Omental fat pad (tissue), 3 donors: ENCODE measurements at regions not wholly inside any gene's neighbourhood (a gene's known extent, or its start where the extent isn't known, plus 50 kb on each side); places are given as distances from the start of the nearest gene placed in this dataset.

Source experiments
- ATAC-seq: fragments of 150-250 bp; one replicate; pipeline ENCODE4 v1.9.1; 2016; ENCODE audit warnings: mild to moderate bottlenecking, moderate library complexity; ENCODE audit not compliant: low FRiP score
- DNase-seq: peaks from one replicate; pipeline ENCODE4 v3.0.0-alpha.2; 2019; ENCODE audit warnings: low spot score
- CTCF ChIP-seq, 3 donors: fragments of 450-650 bp; IDR thresholded peaks; one replicate each; pipeline ENCODE4 v1.5.1; 2016 to 2017; ENCODE audit warnings: antibody characterized with exemption in 3 of 3, mild to moderate bottlenecking in 3 of 3, moderate library complexity in 2 of 3

- TF ChIP-seq CTCF (IDR thresholded peaks at IDR 0.05) = no peak
- DNase-seq = no peak
- no peak for ATAC-seq
These were observed 831.4 kb downstream of the ADGRL2 start for GRCh38 chr1:82632155-82632554.

- DNase-seq (no peak), ATAC-seq (no peak)
- no peak for TF ChIP-seq CTCF (IDR thresholded peaks at IDR 0.05)
These were observed 828.2 kb downstream of the ADGRL2 start for GRCh38 chr1:82628887-82629286.

GRCh38 chr1:82625537-82625936 lies 824.8 kb downstream of the ADGRL2 start:
- no peak for TF ChIP-seq CTCF (IDR thresholded peaks at IDR 0.05)
- no peak for DNase-seq
- ATAC-seq = no peak

- no peak for TF ChIP-seq CTCF (IDR thresholded peaks at IDR 0.05)
- DNase-seq = no peak
These were observed 820.3 kb downstream of the ADGRL2 start for GRCh38 chr1:82621076-82621475.

GRCh38 chr1:82614090-82614489 lies 813.4 kb downstream of the ADGRL2 start:
- ATAC-seq = no peak
- TF ChIP-seq CTCF (IDR thresholded peaks at IDR 0.05) = no peak
- no peak for DNase-seq

More at GRCh38 chr1:82621076-82621475, 820.3 kb downstream of the ADGRL2 start:
- ATAC-seq = no peak

GRCh38 chr1:82612986-82613385 lies 812.3 kb downstream of the ADGRL2 start:
- no peak for TF ChIP-seq CTCF (IDR thresholded peaks at IDR 0.05)
- DNase-seq (no peak), ATAC-seq (no peak)

- TF ChIP-seq CTCF (IDR thresholded peaks at IDR 0.05) = no peak
- no peak for ATAC-seq
- no peak for DNase-seq
These were observed 805.8 kb downstream of the ADGRL2 start for GRCh38 chr1:82606546-82606945.
